GM12874 (cell line): ENCODE measurements at regions not wholly inside any gene's neighbourhood (a gene's known extent, or its start where the extent isn't known, plus 50 kb on each side); places are given as distances from the start of the nearest gene placed in this dataset.

Source experiments
- CTCF ChIP-seq: IDR thresholded peaks from 2 replicates; pipeline ENCODE4 v1.5.1; 2011; ENCODE audit warnings: low read depth, mild to moderate bottlenecking, control low read depth, low read length, moderate library complexity; ENCODE audit not compliant: insufficient read depth

- TF ChIP-seq CTCF: no peak
Measured at GRCh38 chr1:106677181-106677580, 379.3 kb upstream of the PRMT6 start.

GRCh38 chr1:106677721-106678120 lies 378.8 kb upstream of the PRMT6 start:
- TF ChIP-seq CTCF: no peak

- TF ChIP-seq CTCF: no peak
Measured at GRCh38 chr1:106678279-106679050, 378.0 kb upstream of the PRMT6 start.

- no peak for TF ChIP-seq CTCF
Measured at GRCh38 chr1:106680216-106680615, 376.3 kb upstream of the PRMT6 start.

- TF ChIP-seq CTCF: no peak
Measured at GRCh38 chr1:106680776-106681344, 375.6 kb upstream of the PRMT6 start.

GRCh38 chr1:106681939-106682522 lies 374.4 kb upstream of the PRMT6 start:
- TF ChIP-seq CTCF: no peak

GRCh38 chr1:106688446-106688845 lies 368.0 kb upstream of the PRMT6 start:
- TF ChIP-seq CTCF: no peak
